ENCODE measurements at regions not wholly inside any gene's neighbourhood (a gene's known extent, or its start where the extent isn't known, plus 50 kb on each side); places are given as distances from the start of the nearest gene placed in this dataset.
A peak's percentile ranks its signal among the peaks of the same experiment; 100 is the strongest.

DNA sequence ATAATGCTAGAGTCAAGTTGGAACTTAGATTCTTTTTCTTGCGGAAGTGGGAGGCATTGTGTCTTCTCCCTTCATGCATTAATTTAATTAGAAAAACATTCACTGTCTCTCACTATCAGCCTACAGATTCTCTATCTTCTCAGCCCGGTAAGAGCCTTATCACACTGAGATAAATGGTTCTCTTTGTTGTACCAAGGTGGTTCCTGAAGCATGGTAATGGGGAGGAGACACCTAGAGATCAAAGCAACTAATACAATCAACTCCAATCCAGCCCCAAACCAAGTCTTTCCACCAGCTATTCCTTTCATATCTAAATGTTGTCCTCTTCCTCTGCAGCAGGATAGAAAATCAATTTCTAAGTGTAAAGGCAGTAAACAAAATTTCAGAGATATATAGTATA, 210.8 kb downstream of the DAD1 start:
- Histone ChIP-seq H3K9ac (ENCODE audit: low read length) (no peak overlapping the region), H2AFZ (ENCODE audit: low read length) (no peak overlapping the region), H3K9me3 (ENCODE audit: low read length) (no peaks in the 10 kb centered on the region), H3K27ac (ENCODE audit: low read length) (no peak overlapping the region), H3K36me3 (ENCODE audit: low read depth, low read length) (no peaks in the 10 kb centered on the region), H3K4me1 (ENCODE audit: insufficient read depth, low read length) (peaks cover 25% of the 10 kb centered on the region), H3F3A (ENCODE audit: low read length, unreplicated experiment) (no peaks in the 10 kb centered on the region), H3K9me2 (replicated peaks; ENCODE audit: low read length) (no peaks in the 10 kb centered on the region), H3K27me3 (ENCODE audit: low read length) (no peaks in the 10 kb centered on the region), H3K4me2 (ENCODE audit: low read length) (no peak overlapping the region), H3K4me3 (ENCODE audit: low read length) (no peak overlapping the region), H4K20me1 (ENCODE audit: low read length) (no peaks in the 10 kb centered on the region), H3K79me2 (ENCODE audit: low read length) (no peaks in the 10 kb centered on the region)
- no peak for ATAC-seq
- ChIA-PET POLR2A (ENCODE audit: unreplicated experiment) (no interaction called here), CTCF (interaction anchor here (0.6 to 0.8 kb wide), 3 partner anchors 58 to 384 kb away, joined by 3 to 4 read pairs (median 4); no protein-coding TSS in a partner anchor)
- intact Hi-C loops (cut with micrococcal nuclease), result no loop called here
- no peak for TF ChIP-seq EZH2phosphoT487 (IDR thresholded peaks at IDR 0.05; ENCODE audit: borderline replicate concordance, low read length)
- no peak for DNase-seq
- BruUV-seq (replicated peaks), result no TSS peak

DNA sequence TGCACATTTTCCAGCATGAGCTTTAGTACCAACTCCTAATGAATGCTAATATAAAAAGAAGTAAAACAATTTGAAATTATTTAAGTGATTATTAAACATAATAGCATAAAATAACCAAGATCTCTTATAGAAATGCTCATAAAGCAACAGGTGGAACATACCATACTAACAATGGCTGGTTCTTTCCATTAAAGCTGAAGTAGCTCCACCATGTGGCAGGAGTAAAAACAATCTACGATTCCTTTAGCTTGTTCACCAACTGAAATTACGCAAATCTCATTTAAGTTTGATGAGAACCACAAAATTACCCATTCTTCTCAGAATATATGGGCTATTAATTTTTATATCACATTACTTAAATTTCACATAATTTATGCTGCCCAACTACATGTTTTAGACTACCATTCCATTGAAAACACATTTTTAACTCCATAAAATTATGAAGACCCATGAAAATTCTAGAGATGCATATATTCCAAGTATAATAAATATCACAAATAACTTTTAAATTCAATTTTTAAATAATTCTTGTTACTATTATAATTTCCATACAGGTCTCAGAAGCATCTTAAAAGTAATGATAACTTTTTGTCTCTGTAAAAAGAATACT, 213.6 kb downstream of the DAD1 start:
- H3F3A ChIP-seq (ENCODE audit: low read length, unreplicated experiment), result no peaks in the 10 kb centered on the region
- no peak overlapping the region for H3K4me3 ChIP-seq (ENCODE audit: low read length)

GRCh38 chr14:22370084-22370847, 218.8 kb downstream of the DAD1 start:
- no peaks in the 10 kb centered on the region for H3F3A ChIP-seq (ENCODE audit: low read length, unreplicated experiment)
- no peaks in the 10 kb centered on the region for H3K36me3 ChIP-seq (ENCODE audit: low read depth, low read length)
- ChIA-PET POLR2A (ENCODE audit: unreplicated experiment) (interaction anchor here (0.7 to 0.9 kb wide), 2 partner anchors 51 to 125 kb away, joined by 10 to 40 read pairs; no protein-coding TSS in a partner anchor), CTCF (interaction anchor here (0.6 to 1.7 kb wide), 8 partner anchors 20 to 452 kb away, joined by 3 to 29 read pairs (median 6); no protein-coding TSS in a partner anchor)
- no peaks in the 10 kb centered on the region for H3K79me2 ChIP-seq (ENCODE audit: low read length)
- no peaks in the 10 kb centered on the region for H4K20me1 ChIP-seq (ENCODE audit: low read length)
- H3K9me3 ChIP-seq (ENCODE audit: low read length), result no peaks in the 10 kb centered on the region
- H3K27ac ChIP-seq (ENCODE audit: low read length), result peak overlapping the region; percentile 50
- H3K9ac ChIP-seq (ENCODE audit: low read length), result no peak overlapping the region
- peaks cover 21% of the 10 kb centered on the region for H3K4me1 ChIP-seq (ENCODE audit: insufficient read depth, low read length)
- intact Hi-C loops (cut with micrococcal nuclease), result loop anchor here (1.0 kb wide), 1 partner anchor 36 kb away; no protein-coding TSS in a partner anchor
- no peak overlapping the region for H3K4me3 ChIP-seq (ENCODE audit: low read length)
- peak; percentile 94 for ATAC-seq
- no peaks in the 10 kb centered on the region for H3K9me2 ChIP-seq (replicated peaks; ENCODE audit: low read length)
- TF ChIP-seq EZH2phosphoT487 (IDR thresholded peaks at IDR 0.05; ENCODE audit: borderline replicate concordance, low read length) (no peak), EZH2 (IDR thresholded peaks at IDR 0.05; ENCODE audit: low read length, unreplicated experiment) (no peak)
- TF ChIP-seq, protein P1, sequence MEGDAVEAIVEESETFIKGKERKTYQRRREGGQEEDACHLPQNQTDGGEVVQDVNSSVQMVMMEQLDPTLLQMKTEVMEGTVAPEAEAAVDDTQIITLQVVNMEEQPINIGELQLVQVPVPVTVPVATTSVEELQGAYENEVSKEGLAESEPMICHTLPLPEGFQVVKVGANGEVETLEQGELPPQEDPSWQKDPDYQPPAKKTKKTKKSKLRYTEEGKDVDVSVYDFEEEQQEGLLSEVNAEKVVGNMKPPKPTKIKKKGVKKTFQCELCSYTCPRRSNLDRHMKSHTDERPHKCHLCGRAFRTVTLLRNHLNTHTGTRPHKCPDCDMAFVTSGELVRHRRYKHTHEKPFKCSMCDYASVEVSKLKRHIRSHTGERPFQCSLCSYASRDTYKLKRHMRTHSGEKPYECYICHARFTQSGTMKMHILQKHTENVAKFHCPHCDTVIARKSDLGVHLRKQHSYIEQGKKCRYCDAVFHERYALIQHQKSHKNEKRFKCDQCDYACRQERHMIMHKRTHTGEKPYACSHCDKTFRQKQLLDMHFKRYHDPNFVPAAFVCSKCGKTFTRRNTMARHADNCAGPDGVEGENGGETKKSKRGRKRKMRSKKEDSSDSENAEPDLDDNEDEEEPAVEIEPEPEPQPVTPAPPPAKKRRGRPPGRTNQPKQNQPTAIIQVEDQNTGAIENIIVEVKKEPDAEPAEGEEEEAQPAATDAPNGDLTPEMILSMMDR (conservative IDR thresholded peaks at IDR 0.05; ENCODE audit: low read depth, low read length), result no peak
- BruUV-seq (replicated peaks), result no TSS peak
- no peak overlapping the region for H2AFZ ChIP-seq (ENCODE audit: low read length)
- peak; percentile 97 for DNase-seq
- H3K4me2 ChIP-seq (ENCODE audit: low read length), result peak overlapping the region; percentile 49
- H3K27me3 ChIP-seq (ENCODE audit: low read length), result no peaks in the 10 kb centered on the region

More for the DNA sequence above, 213.6 kb downstream of the DAD1 start:
- intact Hi-C loops (cut with micrococcal nuclease), result loop anchor here (1.0 to 2.0 kb wide), 4 partner anchors 41 to 149 kb away; no protein-coding TSS in a partner anchor
- DNase-seq (peak; percentile 87), ATAC-seq (peak; percentile 56; the same call in 1 of the 2 replicates)
- ChIA-PET CTCF (interaction anchor here (0.6 to 1.4 kb wide), 8 partner anchors 15 to 345 kb away, joined by 3 to 59 read pairs (median 5); no protein-coding TSS in a partner anchor), POLR2A (ENCODE audit: unreplicated experiment) (interaction anchor here (0.6 kb wide), 1 partner anchor 477 kb away, joined by 14 read pairs; no protein-coding TSS in a partner anchor)
- Histone ChIP-seq H3K79me2 (ENCODE audit: low read length) (no peaks in the 10 kb centered on the region), H3K36me3 (ENCODE audit: low read depth, low read length) (no peaks in the 10 kb centered on the region), H3K4me1 (ENCODE audit: insufficient read depth, low read length) (peaks cover 26% of the 10 kb centered on the region), H3K9me3 (ENCODE audit: low read length) (no peaks in the 10 kb centered on the region), H3K4me2 (ENCODE audit: low read length) (no peak overlapping the region), H4K20me1 (ENCODE audit: low read length) (no peaks in the 10 kb centered on the region), H3K27ac (ENCODE audit: low read length) (no peak overlapping the region), H2AFZ (ENCODE audit: low read length) (no peak overlapping the region), H3K9me2 (replicated peaks; ENCODE audit: low read length) (no peaks in the 10 kb centered on the region), H3K9ac (ENCODE audit: low read length) (no peak overlapping the region), H3K27me3 (ENCODE audit: low read length) (no peaks in the 10 kb centered on the region)
- no TSS peak for BruUV-seq (replicated peaks)
- TF ChIP-seq, protein P1 (conservative IDR thresholded peaks at IDR 0.05; ENCODE audit: low read depth, low read length), result peak; percentile 85
- TF ChIP-seq EZH2phosphoT487 (IDR thresholded peaks at IDR 0.05; ENCODE audit: borderline replicate concordance, low read length) (no peak), EZH2 (IDR thresholded peaks at IDR 0.05; ENCODE audit: low read length, unreplicated experiment) (no peak)
